Adrenal gland (tissue), 5 donors: ENCODE measurements at regions not wholly inside any gene's neighbourhood (a gene's known extent, or its start where the extent isn't known, plus 50 kb on each side); places are given as distances from the start of the nearest gene placed in this dataset.

ENCODE experiments used
- CTCF ChIP-seq, 6 experiments: fragments of 450-650 bp in 4 of 6; fragments of 200-600 bp in 2 of 6; sonication (generic) in 1 of 6; IDR thresholded peaks; 1 replicate in 5 of 6; 2 replicates in 1 of 6; pipeline versions ENCODE4 v1.5.1 to v1.8.0; 2016 to 2021; ENCODE audit warnings: antibody characterized with exemption in 6 of 6, mild to moderate bottlenecking in 2 of 6, moderate library complexity in 1 of 6
- POLR2A ChIP-seq, 2 donors: fragments of 450-650 bp; IDR thresholded peaks; one replicate each; pipeline ENCODE4 v1.6.1; 2017; ENCODE audit warnings: antibody characterized with exemption in 2 of 2, mild to moderate bottlenecking in 2 of 2, moderate library complexity in 1 of 2
- donor health status: DM: no; HTN: no; CAD: no.

GRCh38 chr12:28090835-28091234, 99.4 kb upstream of the CCDC91 start:
- TF ChIP-seq CTCF (IDR thresholded peaks at IDR 0.05) (no peak), POLR2A (IDR thresholded peaks at IDR 0.05) (no peak)
